GM12865 (cell line): ENCODE measurements at regions not wholly inside any gene's neighbourhood (a gene's known extent, or its start where the extent isn't known, plus 50 kb on each side); places are given as distances from the start of the nearest gene placed in this dataset.

Experiments
- DNase-seq: peaks from one replicate; pipeline ENCODE4 v3.0.0; 2010; ENCODE audit warnings: low read depth
- H3K4me3 ChIP-seq: 2 replicates; pipeline ENCODE4 v1.5.1; 2011; ENCODE audit warnings: mild to moderate bottlenecking, low read depth, low read length, control low read depth
- CTCF ChIP-seq: IDR thresholded peaks from 2 replicates; pipeline ENCODE4 v1.5.1; 2011; ENCODE audit warnings: low read length, control low read depth, low read depth, inconsistent platforms; ENCODE audit not compliant: insufficient read depth; ENCODE audit errors: missing control alignments

GRCh38 chr16:6059671-6060070, 962.1 kb upstream of the EEF2KMT start:
- no peak for DNase-seq
- no peak for TF ChIP-seq CTCF
- H3K4me3 ChIP-seq: no peak overlapping the region

GRCh38 chr16:6057821-6058220, 960.2 kb upstream of the EEF2KMT start:
- DNase-seq: no peak
- no peak for TF ChIP-seq CTCF
- no peak overlapping the region for H3K4me3 ChIP-seq

- TF ChIP-seq CTCF: no peak
- no peak overlapping the region for H3K4me3 ChIP-seq
- no peak for DNase-seq
These were observed 950.4 kb upstream of the EEF2KMT start for GRCh38 chr16:6048017-6048416.

GRCh38 chr16:6047325-6047724, 949.7 kb upstream of the EEF2KMT start:
- H3K4me3 ChIP-seq: no peak overlapping the region
- TF ChIP-seq CTCF: no peak
- DNase-seq: no peak

- no peak overlapping the region for H3K4me3 ChIP-seq
- DNase-seq: no peak
- TF ChIP-seq CTCF: no peak
These were observed 941.5 kb upstream of the EEF2KMT start for GRCh38 chr16:6038941-6039645.

- no peak for DNase-seq
- no peak overlapping the region for H3K4me3 ChIP-seq
- no peak for TF ChIP-seq CTCF
These were observed 937.6 kb upstream of the EEF2KMT start for GRCh38 chr16:6035161-6035560.

GRCh38 chr16:6034511-6034910, 936.9 kb upstream of the EEF2KMT start:
- TF ChIP-seq CTCF: no peak
- DNase-seq: no peak
- H3K4me3 ChIP-seq: no peak overlapping the region
